Ovary (tissue), 3 donors: ENCODE measurements at regions not wholly inside any gene's neighbourhood (a gene's known extent, or its start where the extent isn't known, plus 50 kb on each side); places are given as distances from the start of the nearest gene placed in this dataset.

Source experiments
- CTCF ChIP-seq, 3 donors: fragments of 450-650 bp in 2 of 3; fragments of 200-600 bp in 1 of 3; IDR thresholded peaks; one replicate each; pipeline versions ENCODE4 v1.5.1 to v1.8.0; 2016 to 2022; ENCODE audit warnings: antibody characterized with exemption in 3 of 3, mild to moderate bottlenecking in 1 of 3
- POLR2A ChIP-seq: fragments of 450-650 bp; IDR thresholded peaks from one replicate; pipeline ENCODE4 v1.6.1; 2017; ENCODE audit warnings: antibody characterized with exemption, mild to moderate bottlenecking, moderate library complexity
- donor health status: DM: no; HTN: no; CAD: no.

- TF ChIP-seq CTCF (IDR thresholded peaks at IDR 0.05) (no peak), POLR2A (no peak)
These were observed 65.8 kb upstream of the CRIM1 start for GRCh38 chr2:36289731-36290130.
